GM18873 (cell line): ENCODE measurements at regions not wholly inside any gene's neighbourhood (a gene's known extent, or its start where the extent isn't known, plus 50 kb on each side); places are given as distances from the start of the nearest gene placed in this dataset.
"Not testable (repeated sequence)": the region's sequence is repeated elsewhere in the genome, so short reads cannot be mapped to it uniquely, and the experiment has no call there.

Source experiments
- ATAC-seq: cut with Tn5 transposase; IDR thresholded peaks from one replicate; pipeline ENCODE4 v1.9.1; 2021; ENCODE audit warnings: mild to moderate bottlenecking, moderate library complexity, moderate number of reproducible peaks; ENCODE audit not compliant: unreplicated experiment, low FRiP score

GRCh38 chr13:89496478-89496877 lies 1825.3 kb downstream of the SLITRK5 start:
- no peak for ATAC-seq

DNA sequence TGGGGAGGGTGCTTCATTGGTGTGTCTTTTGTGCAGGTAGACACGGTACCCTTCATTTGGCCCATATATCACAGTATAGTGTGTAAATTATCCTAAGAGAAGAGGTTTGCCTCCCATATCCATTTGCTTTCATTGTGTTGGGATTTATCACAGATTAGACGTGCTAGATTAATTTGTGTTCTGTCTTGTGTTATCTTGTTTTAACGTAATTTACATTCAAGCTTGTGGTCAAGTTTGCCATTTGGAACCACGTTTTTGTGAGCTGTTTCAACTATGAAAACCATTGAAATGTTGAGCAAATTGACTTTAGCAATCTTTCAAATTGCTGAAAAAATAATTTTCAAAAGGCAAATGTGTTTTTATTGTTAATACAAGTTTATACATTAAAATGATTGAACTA lies 1826.5 kb downstream of the SLITRK5 start:
- ATAC-seq = no peak

GRCh38 chr13:89502286-89502685 lies 1831.1 kb downstream of the SLITRK5 start:
- ATAC-seq = no peak

DNA sequence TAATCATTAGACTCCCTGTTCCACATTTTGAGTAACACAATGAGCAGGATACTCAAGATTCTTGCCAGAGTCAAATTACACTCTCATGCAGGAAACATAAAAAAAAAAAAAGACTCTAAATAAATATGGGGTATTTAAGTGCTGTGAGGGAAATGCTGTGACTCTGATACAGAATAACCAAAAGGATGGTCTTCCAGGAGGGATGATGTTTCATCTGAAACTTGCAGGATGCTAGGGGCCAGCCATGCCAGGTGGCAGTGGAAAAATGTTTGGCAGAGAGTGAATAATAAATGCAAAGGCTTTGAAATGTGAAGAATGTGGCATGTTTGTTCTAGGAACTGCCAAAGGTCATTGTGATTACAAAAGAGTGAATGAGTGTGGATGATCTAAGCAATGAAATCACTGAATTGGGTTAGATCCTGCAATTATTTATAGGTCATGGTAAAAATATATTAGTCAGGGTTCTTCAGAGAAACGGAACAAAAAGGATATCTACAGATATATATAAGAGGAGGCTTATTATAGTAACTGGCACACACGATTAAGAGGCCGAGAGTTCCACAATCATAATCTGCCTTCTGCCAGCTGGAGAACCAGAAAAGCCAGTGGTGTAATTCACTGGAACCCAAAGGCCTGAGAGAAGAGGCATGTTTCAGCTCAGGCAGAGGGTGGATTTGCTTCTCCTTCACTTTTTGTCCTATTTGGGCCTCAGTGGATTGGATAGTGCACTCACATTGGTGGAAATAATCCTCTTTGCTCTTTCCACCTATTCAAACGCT lies 1832.8 kb upstream of the MIR17HG start:
- no peak for ATAC-seq

DNA sequence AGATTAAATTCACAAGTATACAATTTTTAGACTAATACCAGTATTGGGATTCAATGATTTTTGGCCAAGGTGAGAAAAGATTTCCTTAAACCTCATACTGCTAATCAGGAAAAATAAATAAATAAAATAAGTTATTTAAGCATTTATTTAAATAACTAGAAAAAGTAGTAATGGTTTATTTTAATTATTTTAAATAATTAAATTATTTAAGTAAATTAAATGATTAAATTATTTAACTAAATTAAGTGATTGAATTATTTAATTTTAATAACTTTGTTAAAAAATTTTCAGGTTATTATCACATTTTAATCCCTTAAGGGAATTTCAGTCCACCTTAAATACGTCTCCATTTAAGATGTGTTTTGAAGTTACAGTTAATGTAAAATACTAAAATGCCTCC lies 1831.5 kb upstream of the MIR17HG start:
- ATAC-seq = no peak

DNA sequence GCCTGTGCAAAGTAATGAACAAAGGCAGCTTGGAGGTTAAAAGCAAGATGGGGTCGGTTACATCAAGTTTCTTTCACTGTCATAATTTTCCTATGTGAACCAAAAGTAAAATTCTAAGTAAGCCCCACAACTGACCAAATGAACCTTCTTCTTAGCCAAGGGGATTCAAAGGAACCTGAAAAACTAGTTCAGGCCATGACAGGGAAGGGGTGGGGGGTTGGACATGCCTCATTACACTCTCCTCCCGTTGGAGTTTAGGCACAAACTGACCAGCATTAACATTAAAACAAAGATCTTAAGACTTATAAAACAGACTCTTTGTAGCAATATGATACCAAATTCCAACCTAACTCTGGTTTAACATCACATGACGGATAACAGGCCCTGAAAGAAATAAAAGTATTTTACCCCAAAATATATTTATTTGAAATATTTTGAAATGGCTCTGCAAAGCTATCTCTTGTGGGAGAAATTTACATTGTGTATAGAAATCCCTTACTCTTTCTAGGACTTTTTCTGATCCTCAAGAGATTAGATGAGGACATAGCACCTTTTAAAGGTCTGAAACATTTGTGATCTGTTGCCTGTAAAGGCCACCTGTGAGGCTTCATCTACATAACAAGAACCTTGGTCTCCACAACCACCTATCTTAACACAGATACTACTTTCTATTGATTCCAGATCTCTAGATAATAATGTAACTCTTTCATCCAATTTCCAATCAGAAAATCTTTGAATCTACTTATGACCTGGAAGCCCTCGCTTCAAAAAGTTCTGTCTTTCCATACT lies 1829.0 kb upstream of the MIR17HG start:
- ATAC-seq = no peak

DNA sequence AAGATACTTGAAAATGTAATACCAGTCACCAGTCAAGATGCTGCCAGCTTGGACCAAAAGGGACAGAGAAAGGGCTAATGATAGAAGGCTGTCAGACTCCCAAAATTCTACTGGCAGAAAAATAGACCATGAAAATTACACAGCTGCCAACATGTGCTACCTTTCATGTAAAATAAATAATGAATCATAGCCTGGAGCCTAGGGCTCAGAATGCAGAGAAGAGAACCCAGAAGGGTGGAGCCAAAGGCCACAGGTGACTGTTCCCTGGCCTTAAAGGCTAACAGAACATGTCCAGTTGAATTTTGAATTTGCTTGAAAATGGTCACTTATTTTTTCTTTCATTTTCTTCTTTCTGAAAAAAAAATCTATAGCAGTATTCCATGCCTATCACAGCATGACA lies 1827.0 kb upstream of the MIR17HG start:
- ATAC-seq = no peak

GRCh38 chr13:89521672-89522071 lies 1825.8 kb upstream of the MIR17HG start:
- not testable (repeated sequence) for ATAC-seq

DNA sequence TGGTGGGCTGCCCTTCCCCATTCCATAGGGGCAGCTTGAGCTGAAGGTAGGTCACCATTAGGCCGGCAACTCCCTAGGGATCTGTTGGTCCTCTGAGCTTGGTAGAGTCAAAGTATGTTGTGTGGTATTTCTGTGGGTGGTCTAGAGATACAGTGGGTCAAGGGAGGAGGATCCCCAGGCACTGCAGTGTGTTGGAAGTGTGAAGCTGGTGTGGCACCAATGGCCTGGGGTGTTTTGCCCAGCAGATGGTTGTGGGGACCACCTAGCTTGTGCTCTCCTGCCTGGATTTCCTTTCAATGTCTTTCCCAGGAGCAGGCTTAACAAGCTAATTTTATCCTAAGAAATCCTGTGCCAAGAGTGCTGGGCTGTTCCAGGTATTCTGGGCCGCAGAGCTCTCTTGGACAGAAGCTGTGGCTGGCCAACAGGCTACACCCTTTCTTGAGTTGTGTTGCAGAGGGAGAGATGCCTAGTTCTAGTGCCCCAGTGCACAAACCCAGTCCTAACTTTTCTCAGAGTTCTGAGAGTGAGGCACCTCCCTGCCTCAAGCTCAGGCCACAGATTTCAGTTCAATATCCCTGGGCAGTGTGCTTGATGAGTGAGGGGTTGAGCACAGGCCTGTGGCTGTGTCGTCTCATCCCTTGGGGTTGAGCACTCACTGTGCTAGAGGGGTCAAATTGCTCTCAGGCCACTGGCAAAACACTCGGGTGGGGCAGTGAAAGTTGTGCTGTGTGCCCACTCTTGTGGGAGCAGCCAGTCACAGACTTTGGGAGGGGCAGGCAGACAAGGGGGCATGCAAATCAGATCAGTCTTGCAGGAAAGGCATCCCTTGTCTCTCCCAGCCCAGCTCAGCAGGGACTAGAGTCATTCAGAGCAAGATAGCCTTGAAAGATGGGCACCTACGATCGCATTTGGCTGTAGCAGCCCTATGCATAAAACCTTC lies 1806.1 kb upstream of the MIR17HG start:
- no peak for ATAC-seq

GRCh38 chr13:89550938-89551337 lies 1796.5 kb upstream of the MIR17HG start:
- ATAC-seq = no peak

DNA sequence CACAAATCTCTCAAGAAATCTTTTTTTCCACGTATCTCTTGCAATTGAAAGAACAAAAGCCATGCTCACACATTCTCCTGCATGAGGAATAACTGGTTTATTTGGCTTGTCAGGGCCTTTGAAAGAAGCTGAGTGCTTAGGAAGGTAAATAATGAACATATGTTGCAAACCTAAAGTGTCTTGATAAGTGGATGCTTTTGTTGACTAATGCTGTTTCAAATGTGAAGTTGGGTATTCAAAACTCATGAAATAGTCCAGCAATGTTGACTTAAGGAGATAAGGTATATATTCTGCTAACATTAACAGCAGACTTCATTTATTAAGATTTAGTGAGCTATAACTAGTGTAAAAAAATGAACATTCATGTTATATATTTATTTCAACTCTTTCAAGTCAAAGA lies 1792.7 kb upstream of the MIR17HG start:
- ATAC-seq = no peak

DNA sequence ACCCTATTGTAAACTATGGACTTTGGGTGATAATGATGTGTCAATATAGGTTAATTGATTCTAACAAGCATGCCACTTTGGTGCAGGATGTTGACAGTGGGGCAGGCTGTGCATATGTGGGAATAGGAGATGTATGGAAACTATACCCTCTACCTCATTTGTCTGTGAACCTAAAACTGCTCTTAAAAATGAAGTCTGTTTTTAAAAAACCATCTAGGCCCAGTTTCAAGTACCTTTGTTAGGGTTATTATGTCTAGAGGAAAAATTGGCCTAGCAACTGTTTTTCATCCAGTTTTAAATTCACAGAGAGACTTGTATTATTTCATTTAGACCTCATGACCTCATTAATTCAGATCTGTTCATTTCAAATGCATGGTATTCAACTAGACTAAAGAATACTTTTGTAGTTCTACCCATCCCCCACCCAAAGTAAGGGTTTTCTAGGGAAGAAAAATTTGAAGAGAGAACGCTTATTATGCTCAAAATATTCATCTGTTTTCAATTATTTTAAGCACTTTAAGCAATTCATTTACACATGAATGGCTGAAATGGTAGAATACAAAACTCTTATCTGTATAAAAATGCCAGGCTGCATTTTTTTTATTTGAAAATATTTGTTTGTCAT lies 1781.9 kb upstream of the MIR17HG start:
- no peak for ATAC-seq

- no peak for ATAC-seq
These were observed 1780.5 kb upstream of the MIR17HG start for GRCh38 chr13:89567025-89567424.

DNA sequence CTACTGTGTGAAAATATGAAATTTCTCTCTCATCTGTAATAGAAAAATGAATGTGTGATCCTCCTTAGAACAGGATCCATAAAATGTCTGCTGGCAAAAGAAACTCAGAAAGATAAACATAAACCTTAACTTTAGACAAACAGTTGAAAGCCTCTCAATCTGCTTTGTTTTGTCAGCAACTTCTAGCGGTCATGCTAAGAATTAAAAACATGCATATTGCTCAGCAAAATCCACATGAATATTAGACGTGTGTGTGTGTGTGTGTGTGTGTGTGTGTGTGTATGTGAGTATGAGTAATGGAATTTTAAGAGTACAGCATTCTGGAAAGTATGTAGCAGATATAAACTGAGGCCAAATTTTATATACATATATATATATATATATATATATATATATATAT lies 1779.2 kb upstream of the MIR17HG start:
- no peak for ATAC-seq

DNA sequence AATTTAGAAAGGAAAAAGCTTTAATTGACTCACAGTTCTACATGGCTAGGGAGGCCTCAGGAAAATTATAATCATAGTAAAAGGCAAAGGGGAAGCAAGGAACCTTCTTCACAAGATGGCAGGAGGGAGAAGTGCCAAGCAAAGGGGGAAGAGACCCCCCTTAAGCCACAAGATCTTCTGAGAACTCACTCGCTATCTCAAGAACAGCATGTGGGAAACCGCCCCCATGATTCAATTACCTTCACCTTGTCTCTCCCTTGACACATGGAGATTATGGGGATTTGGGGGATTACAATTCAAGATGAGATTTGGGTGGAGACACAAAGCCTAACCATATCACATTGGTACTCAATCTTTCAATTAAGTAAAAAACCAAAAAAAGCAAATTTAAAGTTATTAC lies 1778.7 kb upstream of the MIR17HG start:
- no peak for ATAC-seq

- no peak for ATAC-seq
These were observed 1775.8 kb upstream of the MIR17HG start for GRCh38 chr13:89571676-89572075.

DNA sequence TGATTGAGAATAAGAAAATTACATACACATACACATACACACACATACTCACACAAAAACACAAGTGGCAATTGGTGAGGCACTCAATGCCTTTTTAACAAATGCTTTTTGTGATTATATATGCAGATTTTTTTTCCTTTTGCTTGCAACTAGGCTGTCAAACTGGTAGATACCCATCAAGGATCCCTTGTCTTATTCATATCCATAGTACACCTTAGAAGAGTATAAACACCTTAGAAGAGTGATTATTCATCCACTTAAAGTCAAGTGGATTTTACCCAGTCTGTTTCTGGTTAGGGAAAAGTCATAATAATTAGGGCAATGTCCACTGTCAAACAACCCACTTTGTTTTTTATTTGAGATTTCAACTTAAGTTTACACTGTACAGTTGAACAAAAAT lies 1773.4 kb upstream of the MIR17HG start:
- ATAC-seq = no peak

DNA sequence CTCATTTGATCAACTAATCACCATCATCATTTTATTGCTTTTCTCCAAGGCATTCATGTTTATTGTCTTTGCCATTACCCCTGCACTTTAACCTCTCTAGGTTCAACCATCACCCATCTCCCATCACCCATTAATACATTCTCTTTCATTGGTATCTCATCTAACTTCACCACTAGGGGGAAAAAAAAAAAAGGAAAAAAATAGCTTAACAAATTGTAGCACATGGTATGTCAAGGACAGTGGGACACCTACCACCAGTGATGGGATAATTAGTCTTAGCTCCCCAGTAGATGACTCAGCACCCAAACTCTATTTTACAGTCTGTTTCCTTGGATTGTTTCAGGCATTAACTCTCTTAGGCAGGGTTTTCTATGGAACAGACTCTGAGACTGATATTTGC lies 1770.2 kb upstream of the MIR17HG start:
- ATAC-seq = no peak

GRCh38 chr13:89584058-89584620 lies 1763.3 kb upstream of the MIR17HG start:
- ATAC-seq = no peak

DNA sequence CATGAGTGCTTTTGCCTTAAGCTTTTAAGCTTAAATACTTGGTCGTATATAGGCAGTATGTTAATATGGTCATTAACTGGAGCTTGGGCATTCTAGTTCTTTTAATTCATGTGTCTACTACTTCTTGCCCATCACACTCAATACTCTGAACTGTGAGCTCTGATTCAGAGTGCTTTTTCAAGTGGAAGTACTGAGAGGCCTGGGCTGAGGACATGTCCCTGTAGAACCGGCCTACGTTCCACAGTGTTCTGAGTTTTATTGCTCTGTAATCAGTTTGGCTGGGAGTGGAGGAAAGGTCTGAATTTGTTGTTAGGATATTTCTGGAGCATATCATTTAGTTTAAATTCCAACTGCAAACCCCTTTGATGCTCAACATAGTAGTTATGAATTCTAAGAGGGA lies 1744.8 kb upstream of the MIR17HG start:
- no peak for ATAC-seq
